Testis (tissue), 2 donors: ENCODE measurements at regions not wholly inside any gene's neighbourhood (a gene's known extent, or its start where the extent isn't known, plus 50 kb on each side); places are given as distances from the start of the nearest gene placed in this dataset.

ENCODE experiments used
- CTCF ChIP-seq, 3 experiments: fragments of 450-650 bp in 2 of 3; fragments of 200-600 bp in 1 of 3; sonication (generic) in 1 of 3; IDR thresholded peaks; one replicate each; pipeline ENCODE4 v1.5.1; 2016 to 2019; ENCODE audit warnings: antibody characterized with exemption in 3 of 3, mild to moderate bottlenecking in 2 of 3, moderate library complexity in 1 of 3
- POLR2A ChIP-seq: fragments of 450-650 bp; IDR thresholded peaks from one replicate; pipeline ENCODE4 v1.6.1; 2017; ENCODE audit warnings: antibody characterized with exemption, mild to moderate bottlenecking, moderate library complexity

- TF ChIP-seq POLR2A, result no peak
- TF ChIP-seq CTCF (IDR thresholded peaks at IDR 0.05), result no peak
Measured at GRCh38 chr2:67341336-67341735, 55.8 kb upstream of the ETAA1 start.
